IPS DF 4.7 (cell line): ENCODE measurements at regions not wholly inside any gene's neighbourhood (a gene's known extent, or its start where the extent isn't known, plus 50 kb on each side); places are given as distances from the start of the nearest gene placed in this dataset.
A peak's percentile ranks its signal among the peaks of the same experiment; 100 is the strongest.
"Not testable (repeated sequence)": the region's sequence is repeated elsewhere in the genome, so short reads cannot be mapped to it uniquely, and the experiment has no call there.

Source experiments
- DNase-seq: peaks from one replicate; pipeline ENCODE4 v3.0.0-alpha.2; 2013; ENCODE audit warnings: low spot score; ENCODE audit errors: extremely low read depth

GRCh38 chr13:65946387-65946786 lies 1283.7 kb downstream of the PCDH9 start:
- DNase-seq, result no peak

- DNase-seq, result no peak
Observed at GRCh38 chr13:65943708-65944107, 1286.4 kb downstream of the PCDH9 start.

GRCh38 chr13:65943024-65943423 lies 1287.1 kb downstream of the PCDH9 start:
- DNase-seq, result no peak

- DNase-seq, result no peak
Observed at GRCh38 chr13:65940720-65941119, 1289.4 kb downstream of the PCDH9 start.

- DNase-seq, result no peak
Observed at GRCh38 chr13:65937251-65937650, 1292.9 kb downstream of the PCDH9 start.

- no peak for DNase-seq
Observed at GRCh38 chr13:65936249-65936648, 1293.9 kb downstream of the PCDH9 start.

GRCh38 chr13:65932587-65933239 lies 1297.4 kb downstream of the PCDH9 start:
- no peak for DNase-seq

GRCh38 chr13:65932013-65932412 lies 1298.1 kb downstream of the PCDH9 start:
- DNase-seq, result no peak

GRCh38 chr13:65929436-65929835 lies 1300.7 kb downstream of the PCDH9 start:
- DNase-seq, result no peak

GRCh38 chr13:65926750-65927171 lies 1303.4 kb downstream of the PCDH9 start:
- peak; percentile 30 for DNase-seq

GRCh38 chr13:65922846-65923245 lies 1307.3 kb downstream of the PCDH9 start:
- DNase-seq, result not testable (repeated sequence)

GRCh38 chr13:65921933-65922332 lies 1308.2 kb downstream of the PCDH9 start:
- no peak for DNase-seq

- no peak for DNase-seq
Observed at GRCh38 chr13:65917731-65918130, 1312.4 kb downstream of the PCDH9 start.

GRCh38 chr13:65915195-65915594 lies 1314.9 kb downstream of the PCDH9 start:
- DNase-seq, result no peak

GRCh38 chr13:65914716-65915115 lies 1315.4 kb downstream of the PCDH9 start:
- DNase-seq, result no peak

- no peak for DNase-seq
Observed at GRCh38 chr13:65913173-65913572, 1317.0 kb downstream of the PCDH9 start.

GRCh38 chr13:65912516-65912915 lies 1317.6 kb downstream of the PCDH9 start:
- DNase-seq, result no peak

- no peak for DNase-seq
Observed at GRCh38 chr13:65911546-65912193, 1318.5 kb downstream of the PCDH9 start.

- no peak for DNase-seq
Observed at GRCh38 chr13:65909501-65909900, 1320.6 kb downstream of the PCDH9 start.

- DNase-seq, result no peak
Observed at GRCh38 chr13:65907666-65908525, 1322.2 kb downstream of the PCDH9 start.

- DNase-seq, result no peak
Observed at GRCh38 chr13:65901723-65902122, 1328.4 kb downstream of the PCDH9 start.

GRCh38 chr13:65894049-65894448 lies 1336.1 kb downstream of the PCDH9 start:
- DNase-seq, result no peak
